Liver (tissue), 7 donors: ENCODE measurements at regions not wholly inside any gene's neighbourhood (a gene's known extent, or its start where the extent isn't known, plus 50 kb on each side); places are given as distances from the start of the nearest gene placed in this dataset.

Experiments used
- DNase-seq: peaks from one replicate; pipeline ENCODE4 v3.0.0-alpha.2; 2017; ENCODE audit warnings: low spot score
- H3K27ac ChIP-seq, 2 donors: one replicate each; pipeline ENCODE4 v1.7.0; 2013; ENCODE audit warnings: inconsistent platforms in 2 of 2, low read length in 2 of 2, control low read depth in 1 of 2, low read depth in 1 of 2, mild to moderate bottlenecking in 1 of 2
- H3K27me3 ChIP-seq, 4 donors: one replicate each; pipeline versions ENCODE4 v1.6.1 to v1.7.0; 2013; ENCODE audit warnings: low read length in 3 of 4, inconsistent platforms in 1 of 4, mild to moderate bottlenecking in 1 of 4, moderate library complexity in 1 of 4; ENCODE audit not compliant: control insufficient read depth in 4 of 4, insufficient read depth in 4 of 4
- H3K36me3 ChIP-seq, 4 donors: one replicate each; pipeline versions ENCODE4 v1.6.1 to v1.7.0; 2013; ENCODE audit warnings: low read length in 3 of 4, mild to moderate bottlenecking in 3 of 4, low read depth in 1 of 4, moderate library complexity in 1 of 4; ENCODE audit not compliant: control insufficient read depth in 4 of 4, insufficient read depth in 3 of 4
- H3K4me1 ChIP-seq, 4 donors: one replicate each; pipeline versions ENCODE4 v1.6.1 to v1.7.0; 2013; ENCODE audit warnings: low read length in 3 of 4, mild to moderate bottlenecking in 3 of 4, moderate library complexity in 1 of 4; ENCODE audit not compliant: control insufficient read depth in 4 of 4, insufficient read depth in 4 of 4
- H3K4me3 ChIP-seq, 3 donors: one replicate each; pipeline versions ENCODE4 v1.6.1 to v1.7.0; 2013; ENCODE audit warnings: low read length in 3 of 3, control low read depth in 1 of 3, low read depth in 1 of 3, mild to moderate bottlenecking in 1 of 3
- H3K9ac ChIP-seq, 2 donors: one replicate each; pipeline ENCODE4 v1.7.0; 2013; ENCODE audit warnings: low read length in 2 of 2, mild to moderate bottlenecking in 2 of 2, moderate library complexity in 2 of 2, control low read depth in 1 of 2, low read depth in 1 of 2
- H3K9me3 ChIP-seq, 4 donors: one replicate each; pipeline versions ENCODE4 v1.6.1 to v1.7.0; 2013; ENCODE audit warnings: low read length in 3 of 4; ENCODE audit not compliant: control insufficient read depth in 4 of 4
- EGR1 ChIP-seq, 2 donors: IDR thresholded peaks; 2 replicates each; pipeline ENCODE4 v1.6.1; 2016 to 2018; ENCODE audit warnings: antibody characterized with exemption in 2 of 2, low read depth in 2 of 2
- FOXA1 ChIP-seq: IDR thresholded peaks from 2 replicates; pipeline ENCODE4 v1.6.1; 2016; ENCODE audit warnings: antibody characterized with exemption
- FOXA2 ChIP-seq: IDR thresholded peaks from 2 replicates; pipeline ENCODE4 v1.6.1; 2016; ENCODE audit warnings: antibody characterized with exemption
- GABPA ChIP-seq, 2 donors: IDR thresholded peaks in 1 of 2; conservative IDR thresholded peaks in 1 of 2; 2 replicates each; pipeline ENCODE4 v1.6.1; 2016; ENCODE audit warnings: antibody characterized with exemption in 2 of 2, mild to moderate bottlenecking in 1 of 2, moderate library complexity in 1 of 2
- HNF4A ChIP-seq, 2 donors: conservative IDR thresholded peaks; 2 replicates each; pipeline ENCODE4 v1.6.1; 2016; ENCODE audit warnings: antibody characterized with exemption in 2 of 2, mild to moderate bottlenecking in 2 of 2
- HNF4G ChIP-seq: IDR thresholded peaks from 2 replicates; pipeline ENCODE4 v1.6.1; 2016; ENCODE audit warnings: antibody characterized with exemption
- JUND ChIP-seq, 2 donors: IDR thresholded peaks; 2 replicates each; pipeline ENCODE4 v1.6.1; 2016; ENCODE audit warnings: antibody characterized with exemption in 2 of 2
- NR2F2 ChIP-seq: IDR thresholded peaks from 2 replicates; pipeline ENCODE4 v1.6.1; 2016; ENCODE audit warnings: antibody characterized with exemption
- RAD21 ChIP-seq, 2 donors: IDR thresholded peaks; 2 replicates each; pipeline ENCODE4 v1.6.1; 2016; ENCODE audit warnings: antibody characterized with exemption in 2 of 2, mild to moderate bottlenecking in 2 of 2
- RXRA ChIP-seq, 2 donors: IDR thresholded peaks; 2 replicates each; pipeline ENCODE4 v1.6.1; 2017 to 2018; ENCODE audit warnings: antibody characterized with exemption in 2 of 2, mild to moderate bottlenecking in 1 of 2
- SP1 ChIP-seq: IDR thresholded peaks from 2 replicates; pipeline ENCODE4 v1.6.1; 2018; ENCODE audit warnings: antibody characterized with exemption, mild to moderate bottlenecking
- TAF1 ChIP-seq: conservative IDR thresholded peaks from 2 replicates; pipeline ENCODE4 v1.6.1; 2016; ENCODE audit warnings: antibody characterized with exemption, mild to moderate bottlenecking
- YY1 ChIP-seq: IDR thresholded peaks from 2 replicates; pipeline ENCODE4 v1.6.1; 2016; ENCODE audit warnings: antibody characterized with exemption, mild to moderate bottlenecking
- WGBS: extraction: QIAGEN DNeasy Blood & Tissue Kit; methylation state at CpG from one replicate; pipeline ENCODE4 v1.1.7; 2013; 5-methylcytosine and 5-hydroxymethylcytosine counted together
- TF ChIP-seq, protein P1 (sequence below): IDR thresholded peaks from 2 replicates; pipeline ENCODE4 v1.6.1; 2016; ENCODE audit warnings: antibody characterized with exemption, mild to moderate bottlenecking
- TF ChIP-seq, protein P2 (sequence below): IDR thresholded peaks from 2 replicates; pipeline ENCODE4 v1.6.1; 2016; ENCODE audit warnings: antibody characterized with exemption
- TF ChIP-seq, protein P3 (sequence below): IDR thresholded peaks from 2 replicates; pipeline ENCODE4 v1.6.1; 2016; ENCODE audit warnings: antibody characterized with exemption
- donor health status: healthy.
- donor health status: healthy.
- donor health status: healthy.
- donor health status: healthy.

DNA sequence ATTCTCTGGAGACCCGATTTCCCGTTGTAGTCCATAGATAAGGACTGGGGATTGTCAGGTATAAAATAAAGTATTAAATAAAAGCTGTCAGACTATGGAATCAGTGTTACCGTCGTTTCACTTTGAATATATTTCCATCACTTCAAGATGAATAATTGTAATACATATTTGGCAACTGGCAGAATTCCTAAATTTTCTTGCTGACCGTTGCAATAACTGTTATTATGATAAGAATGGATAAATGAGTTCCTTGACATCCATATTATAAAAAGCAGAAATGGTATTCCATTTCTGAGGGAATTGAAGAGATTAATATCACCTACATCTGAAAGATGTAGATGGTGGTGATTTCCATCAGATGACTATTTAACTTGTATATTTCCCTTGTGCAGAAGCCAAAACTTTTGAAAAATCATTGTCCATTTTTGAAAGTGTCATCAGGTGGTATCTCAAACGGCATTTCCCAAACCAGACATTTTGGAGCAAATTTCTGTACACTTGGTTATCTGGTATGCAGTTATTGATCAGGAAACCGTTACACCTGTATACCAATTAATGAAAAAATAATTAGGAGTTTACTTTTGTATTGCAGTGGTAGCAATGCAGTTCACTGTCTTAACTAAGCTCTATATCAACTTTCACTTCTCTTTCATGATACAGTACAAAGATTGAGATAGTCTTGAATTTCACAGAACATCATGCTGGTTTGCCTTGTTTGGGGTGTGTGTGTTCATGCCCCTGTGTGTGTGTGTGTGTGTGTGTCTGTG lies 878.5 kb downstream of the PCDH18 start:
- H3K36me3 ChIP-seq = no peaks in the 10 kb centered on the region
- no peak overlapping the region for H3K27ac ChIP-seq
- DNase-seq = no peak
- WGBS = 74% methylated on average over 7 of the region's 7 CpGs
- no peak overlapping the region for H3K9ac ChIP-seq
- no peaks in the 10 kb centered on the region for H3K4me1 ChIP-seq
- H3K9me3 ChIP-seq = no peaks in the 10 kb centered on the region
- TF ChIP-seq FOXA1 (no peak), FOXA2 (no peak), TAF1 (no peak), RAD21 (IDR thresholded peaks at IDR 0.05) (no peak), HNF4G (no peak), JUND (IDR thresholded peaks at IDR 0.05) (no peak), HNF4A (conservative IDR thresholded peaks at IDR 0.05) (no peak), EGR1 (IDR thresholded peaks at IDR 0.05; ENCODE audit: low read depth in 2 of 2) (no peak), NR2F2 (no peak), GABPA (IDR thresholded peaks at IDR 0.05 in 1 of 2, conservative IDR thresholded peaks at IDR 0.05 in 1 of 2) (no peak), YY1 (no peak)
- TF ChIP-seq, protein P1, sequence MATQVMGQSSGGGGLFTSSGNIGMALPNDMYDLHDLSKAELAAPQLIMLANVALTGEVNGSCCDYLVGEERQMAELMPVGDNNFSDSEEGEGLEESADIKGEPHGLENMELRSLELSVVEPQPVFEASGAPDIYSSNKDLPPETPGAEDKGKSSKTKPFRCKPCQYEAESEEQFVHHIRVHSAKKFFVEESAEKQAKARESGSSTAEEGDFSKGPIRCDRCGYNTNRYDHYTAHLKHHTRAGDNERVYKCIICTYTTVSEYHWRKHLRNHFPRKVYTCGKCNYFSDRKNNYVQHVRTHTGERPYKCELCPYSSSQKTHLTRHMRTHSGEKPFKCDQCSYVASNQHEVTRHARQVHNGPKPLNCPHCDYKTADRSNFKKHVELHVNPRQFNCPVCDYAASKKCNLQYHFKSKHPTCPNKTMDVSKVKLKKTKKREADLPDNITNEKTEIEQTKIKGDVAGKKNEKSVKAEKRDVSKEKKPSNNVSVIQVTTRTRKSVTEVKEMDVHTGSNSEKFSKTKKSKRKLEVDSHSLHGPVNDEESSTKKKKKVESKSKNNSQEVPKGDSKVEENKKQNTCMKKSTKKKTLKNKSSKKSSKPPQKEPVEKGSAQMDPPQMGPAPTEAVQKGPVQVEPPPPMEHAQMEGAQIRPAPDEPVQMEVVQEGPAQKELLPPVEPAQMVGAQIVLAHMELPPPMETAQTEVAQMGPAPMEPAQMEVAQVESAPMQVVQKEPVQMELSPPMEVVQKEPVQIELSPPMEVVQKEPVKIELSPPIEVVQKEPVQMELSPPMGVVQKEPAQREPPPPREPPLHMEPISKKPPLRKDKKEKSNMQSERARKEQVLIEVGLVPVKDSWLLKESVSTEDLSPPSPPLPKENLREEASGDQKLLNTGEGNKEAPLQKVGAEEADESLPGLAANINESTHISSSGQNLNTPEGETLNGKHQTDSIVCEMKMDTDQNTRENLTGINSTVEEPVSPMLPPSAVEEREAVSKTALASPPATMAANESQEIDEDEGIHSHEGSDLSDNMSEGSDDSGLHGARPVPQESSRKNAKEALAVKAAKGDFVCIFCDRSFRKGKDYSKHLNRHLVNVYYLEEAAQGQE = no peak
- TF ChIP-seq, protein P2, sequence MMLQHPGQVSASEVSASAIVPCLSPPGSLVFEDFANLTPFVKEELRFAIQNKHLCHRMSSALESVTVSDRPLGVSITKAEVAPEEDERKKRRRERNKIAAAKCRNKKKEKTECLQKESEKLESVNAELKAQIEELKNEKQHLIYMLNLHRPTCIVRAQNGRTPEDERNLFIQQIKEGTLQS = no peak
- TF ChIP-seq, protein P3, sequence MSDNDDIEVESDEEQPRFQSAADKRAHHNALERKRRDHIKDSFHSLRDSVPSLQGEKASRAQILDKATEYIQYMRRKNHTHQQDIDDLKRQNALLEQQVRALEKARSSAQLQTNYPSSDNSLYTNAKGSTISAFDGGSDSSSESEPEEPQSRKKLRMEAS = no peak
- H3K27me3 ChIP-seq = no peaks in the 10 kb centered on the region
- no peak overlapping the region for H3K4me3 ChIP-seq

DNA sequence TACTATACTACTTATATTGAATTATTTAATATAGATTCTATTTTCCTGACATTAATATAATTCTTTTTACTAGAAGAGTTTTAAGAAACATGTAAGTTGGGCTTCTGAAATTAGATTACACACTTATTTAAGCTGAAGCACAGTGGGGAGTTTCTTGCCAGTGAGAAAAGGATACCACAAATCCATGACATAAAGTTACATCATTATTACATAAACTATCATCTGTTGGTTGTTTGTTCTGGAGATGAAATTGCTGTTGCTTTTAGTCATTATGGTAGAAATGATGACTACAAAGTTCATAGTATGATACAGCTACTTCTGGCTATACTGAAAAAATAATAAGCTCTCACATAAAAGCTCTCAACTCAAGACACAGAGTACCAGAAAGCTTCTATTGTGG lies 880.4 kb downstream of the PCDH18 start:
- no peak overlapping the region for H3K27ac ChIP-seq
- H3K9ac ChIP-seq = no peak overlapping the region
- H3K9me3 ChIP-seq = no peaks in the 10 kb centered on the region
- H3K4me3 ChIP-seq = no peak overlapping the region
- no peak for TF ChIP-seq HNF4G
- TF ChIP-seq RXRA (IDR thresholded peaks at IDR 0.05) = no peak
- no peak for TF ChIP-seq SP1
- TF ChIP-seq, protein P2 = no peak
- no peaks in the 10 kb centered on the region for H3K36me3 ChIP-seq
- no peak for DNase-seq
- no peaks in the 10 kb centered on the region for H3K27me3 ChIP-seq
- no peaks in the 10 kb centered on the region for H3K4me1 ChIP-seq
